HepG2 (cell line): ENCODE measurements at regions not wholly inside any gene's neighbourhood (a gene's known extent, or its start where the extent isn't known, plus 50 kb on each side); places are given as distances from the start of the nearest gene placed in this dataset.

Experiments used
- ATF7 ChIP-seq, 2 experiments: fragments of 450-650 bp in 1 of 2; sonication (generic) in 1 of 2; formaldehyde crosslinking in 1 of 2; IDR thresholded peaks; 2 replicates each; pipeline versions ENCODE4 v1.4.0 to v1.6.1; 2016 to 2020; ENCODE audit warnings: antibody characterized with exemption in 1 of 2, mild to moderate bottlenecking in 1 of 2, missing genetic modification reagents in 1 of 2
- BRCA1 ChIP-seq: sonication (generic); formaldehyde crosslinking; IDR thresholded peaks from 2 replicates; pipeline ENCODE4 v1.4.0; 2020; ENCODE audit warnings: missing genetic modification reagents
- CHCHD3 ChIP-seq: sonication (generic); formaldehyde crosslinking; IDR thresholded peaks from 2 replicates; pipeline ENCODE4 v1.8.0; 2022; ENCODE audit warnings: mild to moderate bottlenecking, missing genetic modification reagents, moderate library complexity
- E2F1 ChIP-seq: sonication (generic); formaldehyde crosslinking; IDR thresholded peaks from 2 replicates; pipeline ENCODE4 v1.5.0; 2020; ENCODE audit warnings: missing genetic modification reagents
- E2F2 ChIP-seq: sonication (generic); formaldehyde crosslinking; IDR thresholded peaks from 2 replicates; pipeline ENCODE4 v1.4.0; 2020; ENCODE audit warnings: missing genetic modification reagents, borderline replicate concordance
- ELF1 ChIP-seq: sonication (generic); formaldehyde crosslinking; IDR thresholded peaks from 2 replicates; pipeline ENCODE4 v1.4.0; 2020; ENCODE audit warnings: missing genetic modification reagents
- HOXA5 ChIP-seq: sonication (generic); formaldehyde crosslinking; IDR thresholded peaks from 2 replicates; pipeline ENCODE4 v1.4.0; 2020; ENCODE audit warnings: missing genetic modification reagents
- MIXL1 ChIP-seq: IDR thresholded peaks from 2 replicates; pipeline ENCODE4 v1.6.1; 2016
- POLR2AphosphoS2 ChIP-seq: IDR thresholded peaks from 2 replicates; pipeline ENCODE4 v1.6.1; 2011; ENCODE audit warnings: low read depth, low read length, improper control_type of control experiment
- RORA ChIP-seq: sonication (generic); formaldehyde crosslinking; IDR thresholded peaks from 2 replicates; pipeline ENCODE4 v1.5.0; 2020; ENCODE audit warnings: mild to moderate bottlenecking, missing genetic modification reagents, moderate library complexity
- SOX13 ChIP-seq, 3 experiments: fragments of 450-650 bp in 1 of 3; sonication (generic) in 1 of 3; formaldehyde crosslinking in 1 of 3; IDR thresholded peaks in 2 of 3; conservative IDR thresholded peaks in 1 of 3; 2 replicates each; pipeline versions ENCODE4 v1.5.0 to v1.6.1; 2016 to 2020; ENCODE audit warnings: antibody characterized with exemption in 1 of 3, mild to moderate bottlenecking in 1 of 3, missing compliant biosample characterization in 1 of 3, missing genetic modification reagents in 1 of 3, moderate library complexity in 1 of 3
- STAT5B ChIP-seq: sonication (generic); formaldehyde crosslinking; IDR thresholded peaks from 2 replicates; pipeline ENCODE4 v1.4.0; 2020; ENCODE audit warnings: missing genetic modification reagents
- TAF1 ChIP-seq: sonication (generic); formaldehyde crosslinking; IDR thresholded peaks from 2 replicates; pipeline ENCODE4 v1.4.0; 2020; ENCODE audit warnings: missing genetic modification reagents
- ZBTB43 ChIP-seq: sonication (generic); formaldehyde crosslinking; conservative IDR thresholded peaks from 2 replicates; pipeline ENCODE4 v1.4.0; 2020; ENCODE audit warnings: missing genetic modification reagents
- ZFYVE20 ChIP-seq: sonication (generic); formaldehyde crosslinking; IDR thresholded peaks from 2 replicates; pipeline ENCODE4 v1.8.0; 2023; ENCODE audit warnings: low read depth, mild to moderate bottlenecking, moderate library complexity, missing genetic modification reagents, borderline replicate concordance
- ZKSCAN8 ChIP-seq: IDR thresholded peaks from 2 replicates; pipeline ENCODE4 v1.6.1; 2016; ENCODE audit warnings: borderline replicate concordance, missing genetic modification reagents, missing compliant biosample characterization
- ZNF264 ChIP-seq: sonication (generic); formaldehyde crosslinking; IDR thresholded peaks from 2 replicates; pipeline ENCODE4 v1.4.0; 2020; ENCODE audit warnings: missing genetic modification reagents
- ZNF556 ChIP-seq: sonication (generic); formaldehyde crosslinking; IDR thresholded peaks from 2 replicates; pipeline ENCODE4 v1.4.0; 2020; ENCODE audit warnings: mild to moderate bottlenecking, missing genetic modification reagents, borderline replicate concordance
- ZNF614 ChIP-seq: IDR thresholded peaks from 2 replicates; pipeline ENCODE4 v1.6.1; 2018; ENCODE audit warnings: missing biosample characterization, missing genetic modification reagents, inconsistent platforms, borderline replicate concordance
- ZNF713 ChIP-seq: sonication (generic); formaldehyde crosslinking; IDR thresholded peaks from 2 replicates; pipeline ENCODE4 v1.4.0; 2020; ENCODE audit warnings: mild to moderate bottlenecking, missing genetic modification reagents
- ZNF883 ChIP-seq: sonication (generic); formaldehyde crosslinking; IDR thresholded peaks from 2 replicates; pipeline ENCODE4 v1.5.1; 2020; ENCODE audit warnings: mild to moderate bottlenecking, missing genetic modification reagents; ENCODE audit errors: not compliant biosample characterization
- ZSCAN30 ChIP-seq: sonication (generic); formaldehyde crosslinking; IDR thresholded peaks from 2 replicates; pipeline ENCODE4 v1.5.0; 2020; ENCODE audit warnings: mild to moderate bottlenecking, missing genetic modification reagents
- TF ChIP-seq, protein P1 (sequence below): sonication (generic); formaldehyde crosslinking; IDR thresholded peaks from 2 replicates; pipeline ENCODE4 v1.4.0; 2020; ENCODE audit warnings: mild to moderate bottlenecking, missing genetic modification reagents
- TF ChIP-seq, protein P2 (sequence below): IDR thresholded peaks from 2 replicates; pipeline ENCODE4 v1.6.1; 2016; ENCODE audit warnings: mild to moderate bottlenecking, missing biosample characterization, missing genetic modification reagents

DNA sequence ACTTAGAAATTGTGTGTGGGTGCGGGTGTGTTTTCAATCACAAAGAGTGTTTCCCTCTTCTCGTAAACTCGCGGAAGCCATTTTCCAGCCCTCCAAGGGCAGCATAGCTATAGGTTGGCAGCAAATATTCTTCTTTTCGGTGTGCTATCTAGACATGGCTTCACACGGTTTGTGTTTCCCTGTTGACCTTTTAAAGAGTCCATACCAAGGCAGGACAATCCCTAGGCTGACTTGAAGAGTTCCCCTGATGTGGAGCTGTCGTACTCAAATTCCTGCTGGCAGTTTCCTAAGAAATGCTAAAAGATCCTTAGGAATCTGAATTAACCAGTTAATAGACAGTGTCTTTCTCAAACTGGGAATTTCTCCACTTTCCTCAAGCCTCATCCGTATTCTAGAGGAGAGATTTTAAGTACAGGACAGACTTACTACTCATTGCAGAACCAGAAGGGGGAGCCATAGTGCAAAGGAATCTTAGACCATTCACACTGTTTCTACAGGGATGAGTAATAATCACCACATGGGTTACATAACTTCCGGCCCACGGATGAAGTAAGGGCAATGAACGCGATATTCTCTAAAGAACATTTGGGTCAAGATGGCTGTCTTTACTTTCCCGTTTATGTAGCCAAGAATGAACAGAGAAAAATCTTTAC is 288.6 kb upstream of the ELAC2 start (continued):
- TF ChIP-seq E2F1 (CRISPR knock-in tag) = no peak
- TF ChIP-seq POLR2AphosphoS2 = no peak
- TF ChIP-seq, protein P1, sequence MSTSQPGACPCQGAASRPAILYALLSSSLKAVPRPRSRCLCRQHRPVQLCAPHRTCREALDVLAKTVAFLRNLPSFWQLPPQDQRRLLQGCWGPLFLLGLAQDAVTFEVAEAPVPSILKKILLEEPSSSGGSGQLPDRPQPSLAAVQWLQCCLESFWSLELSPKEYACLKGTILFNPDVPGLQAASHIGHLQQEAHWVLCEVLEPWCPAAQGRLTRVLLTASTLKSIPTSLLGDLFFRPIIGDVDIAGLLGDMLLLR = no peak
- TF ChIP-seq ATF7 (IDR thresholded peaks at IDR 0.05) = no peak
- TF ChIP-seq ATF7 (CRISPR knock-in tag; IDR thresholded peaks at IDR 0.05) = no peak
- TF ChIP-seq ZNF713 = no peak
- no peak for TF ChIP-seq ZKSCAN8 (CRISPR knock-in tag)
- TF ChIP-seq ZSCAN30 (CRISPR knock-in tag) = no peak
- TF ChIP-seq CHCHD3 (CRISPR knock-in tag) = no peak
- TF ChIP-seq SOX13 (IDR thresholded peaks at IDR 0.05) = no peak
- peak in 1 of 2 experiments; percentile 29; a peak in 1 of 4 replicates for TF ChIP-seq SOX13 (CRISPR knock-in tag; conservative IDR thresholded peaks at IDR 0.05 in 1 of 2, IDR thresholded peaks at IDR 0.05 in 1 of 2)
- TF ChIP-seq HOXA5 (CRISPR knock-in tag) = no peak
- TF ChIP-seq ZNF556 = no peak
- no peak for TF ChIP-seq MIXL1 (CRISPR knock-in tag)
- no peak for TF ChIP-seq ZBTB43 (CRISPR knock-in tag)
- TF ChIP-seq, protein P2, sequence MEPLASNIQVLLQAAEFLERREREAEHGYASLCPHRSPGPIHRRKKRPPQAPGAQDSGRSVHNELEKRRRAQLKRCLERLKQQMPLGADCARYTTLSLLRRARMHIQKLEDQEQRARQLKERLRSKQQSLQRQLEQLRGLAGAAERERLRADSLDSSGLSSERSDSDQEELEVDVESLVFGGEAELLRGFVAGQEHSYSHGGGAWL (CRISPR knock-in tag) = no peak
- no peak for TF ChIP-seq ZNF264 (CRISPR knock-in tag)
- no peak; the same call in 1 of the 2 replicates for TF ChIP-seq ELF1
- no peak for TF ChIP-seq STAT5B (CRISPR knock-in tag)
- TF ChIP-seq RORA = no peak
- TF ChIP-seq TAF1 (CRISPR knock-in tag) = no peak
- TF ChIP-seq ZFYVE20 (CRISPR knock-in tag) = no peak
- TF ChIP-seq BRCA1 (CRISPR knock-in tag) = no peak
- TF ChIP-seq ZNF614 (CRISPR knock-in tag) = no peak
- TF ChIP-seq E2F2 = no peak
- TF ChIP-seq ZNF883 (CRISPR knock-in tag) = no peak
